ENCODE measurements at regions not wholly inside any gene's neighbourhood (a gene's known extent, or its start where the extent isn't known, plus 50 kb on each side); places are given as distances from the start of the nearest gene placed in this dataset.

- peaks cover 0 to 7% (median 0%) of the 10 kb centered on the region in 7 donors for H3K9me3 Mint-ChIP-seq
- no peaks in the 10 kb centered on the region for H3K9me3 ChIP-seq (replicated peaks in 1 of 2; ENCODE audit: control insufficient read depth in 1 of 2, insufficient read depth in 1 of 2, low read length in 2 of 2)
- H3K27me3 ChIP-seq (ENCODE audit: control insufficient read depth in 2 of 2, insufficient read depth in 2 of 2, low read length in 2 of 2): peaks cover 0 to 1% of the 10 kb centered on the region in 2 donors
- no peaks in the 10 kb centered on the region for H3K4me1 Mint-ChIP-seq
- H3K4me2 ChIP-seq (replicated peaks; ENCODE audit: extremely low read depth, low read length, poor library complexity, severe bottlenecking): no peak overlapping the region
- H3K4me3 ChIP-seq (replicated peaks in 1 of 3; ENCODE audit: low read depth in 2 of 3, low read length in 3 of 3): no peak overlapping the region
- H3K27me3 Mint-ChIP-seq (ENCODE audit: low read depth in 3 of 3): peaks cover 5 to 26% (median 13%) of the 10 kb centered on the region in 3 donors
- no peak overlapping the region for H3K27ac ChIP-seq (ENCODE audit: low read depth in 1 of 2, low read length in 2 of 2)
- 100% methylated on average over 3 of the region's 3 CpGs for WGBS (ENCODE audit: insufficient coverage)
- H3K4me3 Mint-ChIP-seq: no peak overlapping the region
- no peak for TF ChIP-seq CTCF (IDR thresholded peaks at IDR 0.05)
- H3K79me2 ChIP-seq (ENCODE audit: insufficient read depth, low read length): no peaks in the 10 kb centered on the region
- no peak for DNase-seq
- no peaks in the 10 kb centered on the region for H3K4me1 ChIP-seq (ENCODE audit: control insufficient read depth in 1 of 2, insufficient read depth in 2 of 2, low read length in 2 of 2)
- no peaks in the 10 kb centered on the region for H3K36me3 Mint-ChIP-seq
- intact Hi-C loops (cut with micrococcal nuclease): no loop called here
- H3K36me3 ChIP-seq (replicated peaks in 1 of 2; ENCODE audit: control insufficient read depth in 1 of 2, insufficient read depth in 2 of 2, low read length in 2 of 2): no peaks in the 10 kb centered on the region
- H3K9ac ChIP-seq (ENCODE audit: insufficient read depth, low read length, poor library complexity, severe bottlenecking): no peak overlapping the region
- no peak overlapping the region for H3K27ac Mint-ChIP-seq
- no peak overlapping the region for H2AFZ ChIP-seq (ENCODE audit: insufficient read depth, low read depth, low read length, poor library complexity, severe bottlenecking)
- no peaks in the 10 kb centered on the region for H4K20me1 ChIP-seq (ENCODE audit: insufficient read depth, low read length)
Measured at GRCh38 chr1:181326348-181326747, 157.0 kb upstream of the CACNA1E start.

GRCh38 chr1:181327796-181328195, 155.5 kb upstream of the CACNA1E start:
- no peak overlapping the region for H3K4me2 ChIP-seq (replicated peaks; ENCODE audit: extremely low read depth, low read length, poor library complexity, severe bottlenecking)
- H3K4me3 ChIP-seq (replicated peaks in 1 of 3; ENCODE audit: low read depth in 2 of 3, low read length in 3 of 3): no peak overlapping the region
- no peaks in the 10 kb centered on the region for H3K36me3 ChIP-seq (replicated peaks in 1 of 2; ENCODE audit: control insufficient read depth in 1 of 2, insufficient read depth in 2 of 2, low read length in 2 of 2)
- H3K27ac ChIP-seq (ENCODE audit: low read depth in 1 of 2, low read length in 2 of 2): no peak overlapping the region
- no peaks in the 10 kb centered on the region for H3K36me3 Mint-ChIP-seq
- H3K4me3 Mint-ChIP-seq: no peak overlapping the region
- no peaks in the 10 kb centered on the region for H3K4me1 Mint-ChIP-seq
- no peak for DNase-seq
- no peaks in the 10 kb centered on the region for H3K27me3 ChIP-seq (ENCODE audit: control insufficient read depth in 2 of 2, insufficient read depth in 2 of 2, low read length in 2 of 2)
- no peaks in the 10 kb centered on the region for H4K20me1 ChIP-seq (ENCODE audit: insufficient read depth, low read length)
- H3K9ac ChIP-seq (ENCODE audit: insufficient read depth, low read length, poor library complexity, severe bottlenecking): no peak overlapping the region
- no peak overlapping the region for H2AFZ ChIP-seq (ENCODE audit: insufficient read depth, low read depth, low read length, poor library complexity, severe bottlenecking)
- no peaks in the 10 kb centered on the region for H3K4me1 ChIP-seq (ENCODE audit: control insufficient read depth in 1 of 2, insufficient read depth in 2 of 2, low read length in 2 of 2)
- TF ChIP-seq CTCF (IDR thresholded peaks at IDR 0.05): no peak
- WGBS (ENCODE audit: insufficient coverage): 87% methylated on average over 2 of the region's 4 CpGs
- no peaks in the 10 kb centered on the region for H3K79me2 ChIP-seq (ENCODE audit: insufficient read depth, low read length)
- intact Hi-C loops (cut with micrococcal nuclease): no loop called here
- H3K27me3 Mint-ChIP-seq (ENCODE audit: low read depth in 3 of 3): peaks cover 7 to 19% (median 11%) of the 10 kb centered on the region in 3 donors
- no peaks in the 10 kb centered on the region for H3K9me3 ChIP-seq (replicated peaks in 1 of 2; ENCODE audit: control insufficient read depth in 1 of 2, insufficient read depth in 1 of 2, low read length in 2 of 2)
- H3K27ac Mint-ChIP-seq: no peak overlapping the region
- peaks cover 0 to 7% (median 2%) of the 10 kb centered on the region in 7 donors for H3K9me3 Mint-ChIP-seq

All from CD14-positive monocyte (primary cell).